Stimulated activated CD8-positive, alpha-beta memory T cell treated with anti-CD3 and anti-CD28 coated beads, Interleukin-4, amount 100 ng/mL, for 48 hours (primary cell): ENCODE measurements at regions not wholly inside any gene's neighbourhood (a gene's known extent, or its start where the extent isn't known, plus 50 kb on each side); places are given as distances from the start of the nearest gene placed in this dataset.
A peak's percentile ranks its signal among the peaks of the same experiment; 100 is the strongest.

Experiments
- DNase-seq: peaks from one replicate; pipeline ENCODE4 v3.0.0-alpha.2; 2020

- DNase-seq: no peak
Observed at GRCh38 chr2:121862286-121862685, 106.8 kb downstream of the TSN start.

DNA sequence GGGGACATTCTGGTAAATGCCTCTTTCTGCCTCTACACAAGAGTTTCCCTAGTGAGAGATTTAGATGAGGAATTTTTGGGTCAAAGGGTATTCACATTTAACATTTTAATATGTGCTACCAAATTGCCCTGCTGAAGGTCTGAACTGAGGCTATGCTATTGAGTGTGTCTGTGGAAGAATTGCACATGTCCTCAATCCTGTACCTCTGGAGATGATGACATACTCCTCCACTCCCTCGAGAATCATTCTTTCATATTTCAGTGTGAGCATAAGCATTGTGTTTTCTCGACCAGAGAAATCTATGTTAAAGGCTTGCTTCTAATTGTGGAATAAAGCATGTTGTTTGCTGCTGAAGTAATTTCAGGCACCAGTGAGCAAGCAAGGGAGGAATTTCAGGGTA lies 110.5 kb downstream of the TSN start:
- no peak for DNase-seq

- no peak for DNase-seq
Observed at GRCh38 chr2:121866789-121867188, 111.3 kb downstream of the TSN start.

GRCh38 chr2:121868652-121869051 lies 113.2 kb downstream of the TSN start:
- no peak for DNase-seq

GRCh38 chr2:121869363-121869762 lies 113.9 kb downstream of the TSN start:
- no peak for DNase-seq

GRCh38 chr2:121869873-121870272 lies 114.4 kb downstream of the TSN start:
- no peak for DNase-seq

- no peak for DNase-seq
Observed at GRCh38 chr2:121872651-121873050, 117.2 kb downstream of the TSN start.

DNA sequence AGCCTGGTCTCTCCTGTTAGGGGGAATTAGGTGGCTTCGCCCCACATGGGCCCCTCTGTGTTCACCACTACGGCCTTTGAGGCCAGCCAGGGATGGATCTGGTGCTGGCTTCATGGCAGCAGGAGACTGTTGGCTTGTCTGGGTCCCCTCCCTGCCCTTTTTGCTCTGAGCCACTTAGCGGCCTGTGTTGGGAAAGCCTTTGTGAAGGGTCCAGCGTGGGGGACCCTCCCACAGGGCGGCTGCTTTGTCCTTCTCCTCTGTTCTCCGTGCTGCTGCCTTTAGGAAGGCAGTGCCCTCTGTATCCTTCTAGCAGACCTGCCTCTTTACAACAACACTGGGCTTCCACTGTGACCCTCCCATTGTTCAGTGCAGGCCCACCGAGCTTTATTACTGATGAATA lies 118.4 kb downstream of the TSN start:
- DNase-seq: no peak

GRCh38 chr2:121875585-121876185 lies 120.2 kb downstream of the TSN start:
- DNase-seq: no peak

DNA sequence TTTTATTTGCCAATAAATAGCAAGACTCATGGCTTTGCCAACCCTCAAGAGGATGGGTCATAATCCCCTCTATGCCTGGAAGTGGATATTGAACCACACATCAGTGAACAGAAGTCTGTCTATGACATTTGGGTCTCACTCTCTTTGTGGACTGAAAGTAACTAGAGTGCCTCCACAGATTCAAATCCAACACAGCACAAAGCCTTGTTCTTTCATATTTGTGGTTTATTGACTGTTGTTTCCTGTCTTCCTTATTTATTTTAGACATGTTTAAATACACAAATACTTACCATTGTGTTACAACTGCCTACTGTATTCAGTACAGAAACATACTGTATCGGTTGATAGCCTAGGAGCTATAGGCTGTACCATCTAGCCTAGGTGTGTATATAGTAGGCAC lies 121.9 kb downstream of the TSN start:
- DNase-seq: no peak

GRCh38 chr2:121880283-121880682 lies 124.8 kb downstream of the TSN start:
- DNase-seq: no peak

DNA sequence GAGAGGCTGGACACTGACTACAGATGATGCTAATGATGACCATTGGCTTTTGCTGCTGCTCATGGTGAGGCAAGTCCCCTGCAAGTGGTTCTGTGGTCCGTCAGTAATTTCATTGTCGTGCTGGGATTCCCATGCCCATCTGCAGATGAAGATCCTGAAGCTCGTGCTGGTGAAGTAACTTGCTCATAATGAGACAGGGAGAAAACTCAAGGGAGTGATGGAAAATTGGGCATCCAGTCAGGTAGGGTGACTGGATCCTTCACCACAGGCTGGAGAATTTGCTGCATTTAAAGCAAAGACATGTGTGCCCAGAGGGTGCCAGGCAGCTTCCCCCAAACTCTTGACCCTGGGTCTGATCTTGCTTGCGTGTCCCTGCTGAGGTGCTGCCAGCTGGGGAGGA lies 125.6 kb downstream of the TSN start:
- no peak for DNase-seq

- no peak for DNase-seq
Observed at GRCh38 chr2:121881950-121882349, 126.5 kb downstream of the TSN start.

DNA sequence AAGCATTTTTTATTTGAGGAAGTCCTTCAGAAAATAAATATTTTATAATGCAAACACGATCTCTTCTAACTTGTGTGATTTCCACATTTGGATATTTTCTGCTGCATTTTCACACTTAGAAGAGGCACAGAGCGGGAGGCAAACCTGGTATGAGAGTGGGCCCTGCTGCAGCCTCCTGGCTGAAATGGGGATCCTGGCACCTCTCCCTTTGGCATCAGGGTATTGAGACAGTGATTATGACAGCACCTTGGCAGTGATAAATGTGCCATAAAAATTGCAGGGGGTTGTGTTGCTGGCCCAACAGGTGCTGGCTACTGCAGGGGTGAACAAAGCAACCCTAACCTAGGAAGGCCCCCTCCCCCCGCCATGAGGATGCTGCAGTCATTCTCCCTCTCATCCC lies 128.6 kb downstream of the TSN start:
- no peak for DNase-seq

- no peak for DNase-seq
Observed at GRCh38 chr2:121884511-121884921, 129.1 kb downstream of the TSN start.

DNA sequence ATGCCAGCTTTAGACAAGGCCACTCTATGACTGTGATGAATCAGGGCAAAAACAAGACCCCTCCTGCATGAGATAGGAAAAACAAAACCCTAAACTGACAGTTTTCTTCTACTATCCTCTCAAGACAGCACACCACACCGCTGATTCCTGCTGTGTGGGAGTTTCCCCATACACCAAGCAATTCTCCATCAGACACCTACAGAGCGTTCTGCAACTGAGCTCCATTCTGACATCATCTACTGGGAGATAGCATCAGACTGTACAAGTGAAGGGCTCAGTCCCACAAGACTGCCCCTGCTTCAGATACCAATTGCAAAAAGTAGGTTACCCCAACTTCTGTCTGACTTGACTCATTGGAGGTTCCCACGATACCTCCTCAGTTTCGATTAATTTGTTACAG lies 130.6 kb downstream of the TSN start:
- DNase-seq: no peak

GRCh38 chr2:121887513-121888188 lies 132.2 kb downstream of the TSN start:
- no peak for DNase-seq

DNA sequence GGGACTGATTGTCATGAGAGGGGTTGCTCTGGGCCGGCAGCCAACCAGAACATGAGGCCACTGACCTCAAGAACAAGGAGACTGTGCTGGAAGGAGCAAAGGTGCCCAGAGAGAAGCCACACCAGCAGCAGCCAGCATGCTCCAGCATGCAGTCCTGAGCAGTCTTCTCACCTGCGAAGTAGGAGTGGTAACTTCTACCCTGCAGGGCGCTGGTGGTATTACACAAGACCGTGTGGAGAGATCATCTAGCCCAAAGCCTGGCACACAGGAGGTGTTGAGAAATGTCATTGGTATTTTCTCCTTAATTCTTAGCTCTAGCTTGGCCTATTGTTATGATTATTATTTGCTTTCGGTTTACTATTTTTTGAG lies 132.7 kb downstream of the TSN start:
- DNase-seq: peak; percentile 62

DNA sequence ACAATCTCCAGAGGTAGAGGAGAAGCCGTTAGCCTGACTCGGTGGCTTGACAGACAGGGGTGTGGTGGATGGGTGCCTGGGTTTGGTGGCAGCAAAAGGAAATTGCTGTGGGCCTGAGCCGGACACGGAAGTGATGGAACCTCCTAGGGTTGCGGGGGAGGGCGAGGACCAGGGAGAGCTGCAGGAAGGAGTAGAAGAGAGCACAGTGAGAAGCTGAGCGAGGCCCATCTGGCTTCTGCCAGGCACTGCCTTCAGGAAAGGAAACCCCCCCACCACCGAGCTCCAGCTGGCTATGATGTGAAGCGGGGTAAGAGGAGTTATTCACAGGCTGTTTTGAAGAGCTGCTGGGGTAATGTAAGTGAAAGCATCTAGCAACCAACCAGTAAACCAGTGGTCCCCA lies 134.6 kb downstream of the TSN start:
- DNase-seq: no peak

DNA sequence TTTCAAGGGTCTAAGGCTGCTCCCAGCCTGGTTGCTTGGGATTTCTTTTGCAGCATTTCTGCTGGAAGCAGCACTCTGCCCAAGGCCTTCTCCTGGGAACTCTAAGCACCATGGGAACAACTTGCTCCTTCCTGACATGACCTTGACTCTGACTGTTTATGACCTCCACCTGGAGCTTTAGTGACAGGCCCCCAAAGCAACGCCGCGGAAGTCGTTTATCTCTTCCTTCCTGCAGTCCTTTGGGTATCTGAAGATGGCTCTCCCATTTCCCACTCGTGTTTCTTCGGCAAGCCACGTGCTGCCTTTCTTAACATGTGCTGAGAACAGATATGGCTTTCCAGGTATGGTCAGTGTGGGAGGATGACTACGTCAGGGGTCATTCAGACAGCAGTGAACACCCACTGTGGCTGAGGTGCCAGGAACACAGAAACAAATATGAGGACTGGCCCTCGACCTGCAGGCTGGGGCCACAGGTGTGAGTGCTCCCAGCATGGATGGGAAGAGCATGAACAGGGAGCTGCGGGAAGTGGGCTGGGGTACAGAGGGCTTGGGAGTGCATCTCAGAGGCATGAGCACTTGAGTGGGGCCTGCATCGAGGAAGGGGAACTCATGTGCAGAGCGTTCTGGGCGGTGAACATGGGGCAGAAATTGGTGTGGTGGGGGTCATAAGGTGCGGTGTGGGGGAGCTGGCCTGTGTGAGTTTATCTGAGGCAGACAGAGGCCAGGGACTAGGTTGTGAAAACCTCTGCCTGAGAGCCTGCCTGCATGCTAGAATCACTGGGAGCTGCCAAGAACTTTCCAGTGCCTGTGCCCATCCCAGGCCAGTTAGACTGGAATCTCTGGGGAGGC lies 140.5 kb downstream of the TSN start:
- DNase-seq: no peak

- DNase-seq: no peak
Observed at GRCh38 chr2:121897335-121897970, 142.0 kb downstream of the TSN start.

GRCh38 chr2:121898483-121898882 lies 143.0 kb downstream of the TSN start:
- DNase-seq: no peak

DNA sequence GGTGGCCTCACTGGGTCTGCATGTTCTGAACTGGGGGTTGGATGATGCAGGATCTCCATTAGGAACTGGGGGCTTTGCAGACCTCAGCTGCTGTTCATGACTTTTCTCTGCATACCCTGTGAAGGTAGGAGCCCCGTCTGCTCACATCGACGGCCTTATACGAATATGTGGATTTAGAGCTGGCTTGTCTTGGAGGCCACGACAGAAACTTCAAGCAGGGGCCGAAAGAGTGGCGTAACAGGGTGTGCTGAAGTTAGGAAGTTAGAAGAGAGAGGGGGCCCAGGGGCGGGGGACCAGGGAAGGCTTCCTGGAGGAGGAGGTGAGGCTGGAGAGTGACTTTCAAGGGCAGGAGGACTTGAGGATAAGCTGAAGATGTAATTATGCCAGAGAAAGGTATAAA lies 144.9 kb downstream of the TSN start:
- no peak for DNase-seq

- DNase-seq: no peak
Observed at GRCh38 chr2:121902171-121902591, 146.7 kb downstream of the TSN start.
